ENCODE measurements at regions not wholly inside any gene's neighbourhood (a gene's known extent, or its start where the extent isn't known, plus 50 kb on each side); places are given as distances from the start of the nearest gene placed in this dataset.

DNA sequence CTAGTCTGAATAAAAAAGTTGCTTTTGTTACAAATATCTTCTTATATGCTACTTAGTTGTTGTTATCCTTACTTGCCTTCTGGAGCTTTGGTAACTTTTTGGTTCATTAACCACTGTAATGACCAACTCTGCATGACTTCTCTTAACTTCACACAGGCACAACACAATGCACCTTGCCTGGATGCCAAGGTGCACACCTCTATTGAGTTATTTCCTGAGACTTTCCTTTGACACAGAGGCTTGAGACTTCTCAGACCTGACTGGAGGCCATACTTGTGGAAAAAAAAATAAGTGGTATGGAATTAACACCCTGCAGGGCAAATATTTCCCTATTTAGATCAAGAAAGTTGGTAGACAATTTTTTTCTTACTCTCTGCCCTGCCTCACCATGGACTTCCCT lies 1925.6 kb downstream of the EFNA5 start:
- DNase-seq (ENCODE audit: extremely low read depth, low read depth) = no peak
- H3K4me3 ChIP-seq (replicated peaks; ENCODE audit: low read depth, low read length) = no peak overlapping the region
- TF ChIP-seq CTCF (IDR thresholded peaks at IDR 0.05; ENCODE audit: low read depth, low read length, missing control alignments) = no peak

DNA sequence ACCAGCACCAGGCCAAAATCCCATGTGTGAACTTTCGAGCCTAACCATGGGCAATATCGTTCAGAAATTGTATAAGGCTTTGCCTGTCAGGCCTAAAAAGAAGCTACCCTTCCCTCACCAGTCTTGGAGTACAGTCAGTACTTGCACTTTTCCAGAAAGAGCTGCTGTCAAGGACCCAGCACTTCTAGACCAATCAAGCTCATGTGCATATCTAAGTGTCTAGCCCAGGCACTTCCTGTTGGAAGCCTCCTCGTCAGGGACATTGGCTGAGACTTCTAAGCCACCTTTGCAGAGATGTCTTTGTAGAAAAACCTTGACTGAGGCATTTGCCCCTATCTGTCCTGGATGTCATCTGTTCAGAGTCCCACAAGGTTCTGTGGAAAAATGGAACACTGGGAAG lies 1930.5 kb downstream of the EFNA5 start:
- no peak for DNase-seq (ENCODE audit: extremely low read depth, low read depth)
- TF ChIP-seq CTCF (IDR thresholded peaks at IDR 0.05; ENCODE audit: low read depth, low read length, missing control alignments) = no peak
- H3K4me3 ChIP-seq (replicated peaks; ENCODE audit: low read depth, low read length) = no peak overlapping the region

GRCh38 chr5:105739732-105740131 lies 1931.0 kb downstream of the EFNA5 start:
- no peak for TF ChIP-seq CTCF (IDR thresholded peaks at IDR 0.05; ENCODE audit: low read depth, low read length, missing control alignments)
- no peak for DNase-seq (ENCODE audit: extremely low read depth, low read depth)
- H3K4me3 ChIP-seq (replicated peaks; ENCODE audit: low read depth, low read length) = no peak overlapping the region

- H3K4me3 ChIP-seq (replicated peaks; ENCODE audit: low read depth, low read length) = no peak overlapping the region
- no peak for DNase-seq (ENCODE audit: extremely low read depth, low read depth)
- TF ChIP-seq CTCF (IDR thresholded peaks at IDR 0.05; ENCODE audit: low read depth, low read length, missing control alignments) = no peak
These were observed 1935.0 kb downstream of the EFNA5 start for GRCh38 chr5:105735704-105736103.

- DNase-seq (ENCODE audit: extremely low read depth, low read depth) = no peak
- no peak overlapping the region for H3K4me3 ChIP-seq (replicated peaks; ENCODE audit: low read depth, low read length)
- TF ChIP-seq CTCF (IDR thresholded peaks at IDR 0.05; ENCODE audit: low read depth, low read length, missing control alignments) = no peak
These were observed 1939.8 kb downstream of the EFNA5 start for GRCh38 chr5:105730982-105731381.

DNA sequence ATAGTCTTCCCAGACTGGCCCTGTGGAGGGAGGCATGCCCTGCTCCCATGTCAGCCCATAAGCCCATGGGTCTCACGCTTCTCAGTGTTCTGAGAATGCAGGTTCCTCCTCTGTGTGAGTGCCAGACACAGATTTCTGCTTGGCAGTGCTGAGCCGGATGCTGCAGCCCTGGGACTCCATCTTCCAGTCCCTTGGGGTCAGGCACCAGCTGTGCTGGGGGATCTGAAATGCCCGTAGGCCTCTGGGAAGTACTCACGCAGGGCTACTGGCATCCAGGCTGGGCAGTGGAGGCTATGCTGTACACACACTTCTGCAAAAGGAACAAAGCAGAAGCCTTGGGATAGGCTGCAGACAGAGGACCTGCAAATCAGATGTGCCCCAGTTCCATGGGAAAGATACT lies 1944.6 kb downstream of the EFNA5 start:
- H3K4me3 ChIP-seq (replicated peaks; ENCODE audit: low read depth, low read length) = no peak overlapping the region
- TF ChIP-seq CTCF (IDR thresholded peaks at IDR 0.05; ENCODE audit: low read depth, low read length, missing control alignments) = no peak
- DNase-seq (ENCODE audit: extremely low read depth, low read depth) = no peak

DNA sequence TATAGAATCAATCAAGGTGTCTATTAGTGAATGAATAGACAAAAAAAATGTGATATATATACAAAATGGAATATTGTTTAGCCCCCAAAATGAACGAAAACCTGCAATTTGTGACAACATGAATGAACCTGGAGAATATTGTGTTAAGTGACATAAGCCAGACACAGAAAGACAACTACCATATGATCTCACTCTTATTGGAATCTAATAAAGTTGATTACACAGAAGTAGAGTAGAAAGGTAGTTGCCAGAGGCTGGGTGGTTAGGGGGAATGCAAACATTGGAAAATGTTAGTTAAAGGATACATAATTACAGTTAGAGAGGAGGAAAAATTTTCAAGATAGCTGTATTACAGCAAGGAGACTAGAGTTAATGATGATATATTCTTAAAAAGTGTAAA lies 1962.3 kb downstream of the EFNA5 start:
- H3K4me3 ChIP-seq (replicated peaks; ENCODE audit: low read depth, low read length) = no peak overlapping the region
- DNase-seq (ENCODE audit: extremely low read depth, low read depth) = no peak
- no peak for TF ChIP-seq CTCF (IDR thresholded peaks at IDR 0.05; ENCODE audit: low read depth, low read length, missing control alignments)

Measured in HFF-Myc (cell line).